ENCODE measurements at regions not wholly inside any gene's neighbourhood (a gene's known extent, or its start where the extent isn't known, plus 50 kb on each side); places are given as distances from the start of the nearest gene placed in this dataset.

- TF ChIP-seq TEAD4 (IDR thresholded peaks at IDR 0.05; ENCODE audit: low read length) = 0 out of 2 replicates have a peak, but pooled peaks have one; percentile 17
- no peak for TF ChIP-seq TEAD4 (CRISPR knock-in tag; IDR thresholded peaks at IDR 0.05; ENCODE audit: borderline replicate concordance)
- no peak for TF ChIP-seq HOXB6 (CRISPR knock-in tag; IDR thresholded peaks at IDR 0.05; ENCODE audit: borderline replicate concordance)
- no peak for TF ChIP-seq RBM15 (IDR thresholded peaks at IDR 0.05; ENCODE audit: insufficient read depth, low read length)
- TF ChIP-seq, protein P1, sequence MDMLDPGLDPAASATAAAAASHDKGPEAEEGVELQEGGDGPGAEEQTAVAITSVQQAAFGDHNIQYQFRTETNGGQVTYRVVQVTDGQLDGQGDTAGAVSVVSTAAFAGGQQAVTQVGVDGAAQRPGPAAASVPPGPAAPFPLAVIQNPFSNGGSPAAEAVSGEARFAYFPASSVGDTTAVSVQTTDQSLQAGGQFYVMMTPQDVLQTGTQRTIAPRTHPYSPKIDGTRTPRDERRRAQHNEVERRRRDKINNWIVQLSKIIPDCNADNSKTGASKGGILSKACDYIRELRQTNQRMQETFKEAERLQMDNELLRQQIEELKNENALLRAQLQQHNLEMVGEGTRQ (CRISPR knock-in tag; IDR thresholded peaks at IDR 0.05) = no peak
- TF ChIP-seq, protein P2, sequence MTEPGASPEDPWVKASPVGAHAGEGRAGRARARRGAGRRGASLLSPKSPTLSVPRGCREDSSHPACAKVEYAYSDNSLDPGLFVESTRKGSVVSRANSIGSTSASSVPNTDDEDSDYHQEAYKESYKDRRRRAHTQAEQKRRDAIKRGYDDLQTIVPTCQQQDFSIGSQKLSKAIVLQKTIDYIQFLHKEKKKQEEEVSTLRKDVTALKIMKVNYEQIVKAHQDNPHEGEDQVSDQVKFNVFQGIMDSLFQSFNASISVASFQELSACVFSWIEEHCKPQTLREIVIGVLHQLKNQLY (CRISPR knock-in tag; conservative IDR thresholded peaks at IDR 0.05) = no peak
- TF ChIP-seq ZNF398 (CRISPR knock-in tag; IDR thresholded peaks at IDR 0.05) = no peak
- TF ChIP-seq SIRT6 (IDR thresholded peaks at IDR 0.05; ENCODE audit: low read depth, low read length) = no peak
- TF ChIP-seq FOXK2 (conservative IDR thresholded peaks at IDR 0.05 in 1 of 2, IDR thresholded peaks at IDR 0.05 in 1 of 2; ENCODE audit: low read depth in 2 of 2) = 0 out of 4 replicates have a peak, but pooled peaks of 1 of the 2 experiments have one; percentile 31
- TF ChIP-seq TRIM24 (IDR thresholded peaks at IDR 0.05) = no peak
- TF ChIP-seq SLC30A9 (CRISPR knock-in tag; IDR thresholded peaks at IDR 0.05) = no peak
- no peak for TF ChIP-seq XRCC5 (IDR thresholded peaks at IDR 0.05; ENCODE audit: low read depth, low read length)
- peak; percentile 28; the same call in 1 of the 2 replicates for TF ChIP-seq FOXM1 (IDR thresholded peaks at IDR 0.05; ENCODE audit: low read depth)
- no peak for TF ChIP-seq FOXM1 (CRISPR knock-in tag; IDR thresholded peaks at IDR 0.05; ENCODE audit: low read depth)
- TF ChIP-seq THAP7 (CRISPR knock-in tag; IDR thresholded peaks at IDR 0.05) = no peak
- TF ChIP-seq SIN3B (IDR thresholded peaks at IDR 0.05; ENCODE audit: low read depth) = no peak
- TF ChIP-seq CBFA2T2 (conservative IDR thresholded peaks at IDR 0.05) = peak; percentile 58
- no peak for TF ChIP-seq PURB (CRISPR knock-in tag; IDR thresholded peaks at IDR 0.05; ENCODE audit: low read depth)
- no peak for TF ChIP-seq ZFP1 (CRISPR knock-in tag; IDR thresholded peaks at IDR 0.05)
- TF ChIP-seq BRF1 (IDR thresholded peaks at IDR 0.05; ENCODE audit: borderline replicate concordance, extremely low read depth, insufficient read length) = no peak
- TF ChIP-seq, protein P3, sequence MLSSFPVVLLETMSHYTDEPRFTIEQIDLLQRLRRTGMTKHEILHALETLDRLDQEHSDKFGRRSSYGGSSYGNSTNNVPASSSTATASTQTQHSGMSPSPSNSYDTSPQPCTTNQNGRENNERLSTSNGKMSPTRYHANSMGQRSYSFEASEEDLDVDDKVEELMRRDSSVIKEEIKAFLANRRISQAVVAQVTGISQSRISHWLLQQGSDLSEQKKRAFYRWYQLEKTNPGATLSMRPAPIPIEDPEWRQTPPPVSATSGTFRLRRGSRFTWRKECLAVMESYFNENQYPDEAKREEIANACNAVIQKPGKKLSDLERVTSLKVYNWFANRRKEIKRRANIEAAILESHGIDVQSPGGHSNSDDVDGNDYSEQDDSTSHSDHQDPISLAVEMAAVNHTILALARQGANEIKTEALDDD (IDR thresholded peaks at IDR 0.05) = no peak
- TF ChIP-seq PHB2 (IDR thresholded peaks at IDR 0.05; ENCODE audit: low read depth) = no peak
- peak; percentile 70 for TF ChIP-seq CBFA2T3 (IDR thresholded peaks at IDR 0.05)
- peak; percentile 60 for TF ChIP-seq ARID1B (IDR thresholded peaks at IDR 0.05)
These were observed 72.1 kb downstream of the FOXA2 start (continued) for GRCh38 chr20:22511943-22512910.

Measured in K562 (cell line).